SK-N-SH (cell line): ENCODE measurements at regions not wholly inside any gene's neighbourhood (a gene's known extent, or its start where the extent isn't known, plus 50 kb on each side); places are given as distances from the start of the nearest gene placed in this dataset.

ENCODE experiments used
- CTCF ChIA-PET: fragments of 300-600, 350-600 bp; formaldehyde crosslinking; extraction: SDS; loops from one replicate; lab custom pipeline; 2021; lab: Yijun Ruan, JAX
- POLR2A ChIA-PET: fragments of 350-600 bp; sonication (Branson Sonifier 250); formaldehyde crosslinking; extraction: SDS; loops from one replicate; lab custom pipeline; 2020; ENCODE audit warnings: antibody characterized with exemption, inconsistent platforms; lab: Yijun Ruan, JAX
- DNase-seq: peaks from one replicate; pipeline ENCODE4 v3.0.0; 2012
- H2AFZ ChIP-seq: fragments of 200-600 bp; sonication (generic); 2 replicates; pipeline ENCODE4 v1.8.1; 2016; ENCODE audit warnings: antibody characterized with exemption, mild to moderate bottlenecking, low read depth
- H3F3A ChIP-seq: fragments of 200-600 bp; sonication (generic); replicated peaks from 2 replicates; pipeline ENCODE3; 2016; ENCODE audit warnings: antibody characterized with exemption, mild to moderate bottlenecking; ENCODE audit not compliant: insufficient read depth
- H3K27ac ChIP-seq, 2 experiments: fragments of 200-500 bp in 1 of 2; fragments of 200-600 bp in 1 of 2; sonication (Bioruptor generic) in 1 of 2; sonication (generic), shearing (Covaris generic) in 1 of 2; 2 replicates each; pipeline versions ENCODE4 v1.5.1 to v1.6.1; 2014 to 2016; ENCODE audit warnings: low read depth in 2 of 2, inconsistent platforms in 1 of 2, low read length in 1 of 2, mild to moderate bottlenecking in 1 of 2, mixed read lengths in 1 of 2
- H3K27me3 ChIP-seq: fragments of 200-600 bp; sonication (generic), shearing (Covaris generic); 2 replicates; pipeline ENCODE4 v1.6.1; 2016; ENCODE audit warnings: mixed run types; ENCODE audit not compliant: insufficient read depth
- H3K36me3 ChIP-seq, 2 experiments: fragments of 200-500 bp in 1 of 2; fragments of 200-600 bp in 1 of 2; sonication (Bioruptor generic) in 1 of 2; sonication (generic) in 1 of 2; replicated peaks in 1 of 2; 2 replicates each; pipeline versions ENCODE3 to v1.5.1; 2014 to 2016; ENCODE audit warnings: low read length in 1 of 2, mild to moderate bottlenecking in 1 of 2; ENCODE audit not compliant: insufficient read depth in 2 of 2, control insufficient read depth in 1 of 2
- H3K4me1 ChIP-seq, 2 experiments: fragments of 200-500 bp in 1 of 2; fragments of 200-600 bp in 1 of 2; sonication (Bioruptor generic) in 1 of 2; sonication (generic), shearing (Covaris generic) in 1 of 2; 2 replicates each; pipeline versions ENCODE4 v1.5.1 to v1.6.1; 2014 to 2016; ENCODE audit warnings: low read depth in 1 of 2, low read length in 1 of 2, mixed run types in 1 of 2; ENCODE audit not compliant: insufficient read depth in 2 of 2, control insufficient read depth in 1 of 2
- H3K4me2 ChIP-seq: fragments of 200-600 bp; sonication (generic), shearing (Covaris generic); 2 replicates; pipeline ENCODE4 v1.6.1; 2017; ENCODE audit warnings: mixed run types
- H3K4me3 ChIP-seq, 2 experiments: fragments of 200-500 bp in 1 of 2; fragments of 200-600 bp in 1 of 2; sonication (Bioruptor generic) in 1 of 2; sonication (generic), shearing (Covaris generic) in 1 of 2; 2 replicates each; pipeline versions ENCODE4 v1.5.1 to v1.8.1; 2014 to 2016; ENCODE audit warnings: low read depth in 2 of 2, inconsistent platforms in 1 of 2, low read length in 1 of 2, mild to moderate bottlenecking in 1 of 2, mixed read lengths in 1 of 2, moderate library complexity in 1 of 2
- H3K79me2 ChIP-seq: fragments of 200-600 bp; sonication (generic); 2 replicates; pipeline ENCODE4 v1.8.1; 2017; ENCODE audit warnings: mild to moderate bottlenecking; ENCODE audit not compliant: insufficient read depth
- H3K9ac ChIP-seq: fragments of 200-600 bp; sonication (generic); 2 replicates; pipeline ENCODE4 v1.6.1; 2017; ENCODE audit warnings: mixed run types
- H3K9me2 ChIP-seq: fragments of 200-600 bp; sonication (generic); 2 replicates; pipeline ENCODE4 v1.6.1; 2017; ENCODE audit warnings: mixed run types
- H3K9me3 ChIP-seq: fragments of 200-600 bp; sonication (generic); 2 replicates; pipeline ENCODE4 v1.6.1; 2017; ENCODE audit warnings: mixed run types, mild to moderate bottlenecking, moderate library complexity
- H4K20me1 ChIP-seq: fragments of 200-600 bp; sonication (generic); 2 replicates; pipeline ENCODE4 v1.6.1; 2017; ENCODE audit warnings: mild to moderate bottlenecking, mixed run types; ENCODE audit not compliant: insufficient read depth
- CHD2 ChIP-seq: fragments of 150-350 bp; IDR thresholded peaks from 2 replicates; pipeline ENCODE4 v1.6.1; 2018; ENCODE audit warnings: low read length; ENCODE audit not compliant: partially characterized antibody
- EZH2phosphoT487 ChIP-seq: fragments of 200-600 bp; sonication (generic); IDR thresholded peaks from 2 replicates; pipeline ENCODE4 v1.6.1; 2017; ENCODE audit warnings: low read depth, mixed run types, mild to moderate bottlenecking, antibody characterized with exemption, moderate library complexity, borderline replicate concordance
- FOSL2 ChIP-seq: IDR thresholded peaks from 2 replicates; pipeline ENCODE4 v1.4.0; 2012; ENCODE audit warnings: low read depth, mild to moderate bottlenecking, moderate library complexity, borderline replicate concordance
- FOXM1 ChIP-seq: IDR thresholded peaks from 2 replicates; pipeline ENCODE4 v1.4.0; 2012; ENCODE audit warnings: low read depth, mild to moderate bottlenecking
- GABPA ChIP-seq: IDR thresholded peaks from 2 replicates; pipeline ENCODE4 v1.4.0; 2012; ENCODE audit warnings: low read depth, mild to moderate bottlenecking
- GATA2 ChIP-seq: sonication (generic); formaldehyde crosslinking; IDR thresholded peaks from 2 replicates; pipeline ENCODE4 v1.5.0; 2020; ENCODE audit warnings: mild to moderate bottlenecking, missing genetic modification reagents
- JUND ChIP-seq: IDR thresholded peaks from 2 replicates; pipeline ENCODE4 v1.4.0; 2012
- MXI1 ChIP-seq: IDR thresholded peaks from 2 replicates; pipeline ENCODE4 v1.6.1; 2012; ENCODE audit warnings: mild to moderate bottlenecking, low read depth, low read length, improper control_type of control experiment
- NFIC ChIP-seq: IDR thresholded peaks from 2 replicates; pipeline ENCODE4 v1.4.0; 2012; ENCODE audit warnings: borderline replicate concordance
- RCOR1 ChIP-seq: fragments of 150-350 bp; IDR thresholded peaks from 2 replicates; pipeline ENCODE4 v1.6.1; 2017; ENCODE audit warnings: antibody characterized with exemption, low read length
- RFX5 ChIP-seq: IDR thresholded peaks from 2 replicates; pipeline ENCODE4 v1.6.1; 2012; ENCODE audit warnings: mild to moderate bottlenecking, improper control_type of control experiment, low read length
- RXRA ChIP-seq: IDR thresholded peaks from 2 replicates; pipeline ENCODE4 v1.4.0; 2012; ENCODE audit warnings: low read depth, mild to moderate bottlenecking, borderline replicate concordance
- SIN3A ChIP-seq: IDR thresholded peaks from 2 replicates; pipeline ENCODE4 v1.6.1; 2012; ENCODE audit warnings: low read depth, mild to moderate bottlenecking, low read length, moderate library complexity, borderline replicate concordance
- TAF1 ChIP-seq: IDR thresholded peaks from 2 replicates; pipeline ENCODE4 v1.6.1; 2012; ENCODE audit warnings: low read depth, mild to moderate bottlenecking, low read length, moderate library complexity, borderline replicate concordance
- TCF12 ChIP-seq: IDR thresholded peaks from 2 replicates; pipeline ENCODE4 v1.4.0; 2012
- YY1 ChIP-seq: IDR thresholded peaks from 2 replicates; pipeline ENCODE4 v1.4.0; 2012; ENCODE audit warnings: low read depth, mild to moderate bottlenecking
- WGBS: methylation state at CpG from one replicate; pipeline ENCODE4 v1.1.6; 2017; ENCODE audit warnings: low lambda C conversion rate; 5-methylcytosine and 5-hydroxymethylcytosine counted together
- TF ChIP-seq, protein P1 (sequence below): IDR thresholded peaks from 2 replicates; pipeline ENCODE4 v1.6.1; 2012; ENCODE audit warnings: mild to moderate bottlenecking, low read depth, low read length, moderate library complexity
- TF ChIP-seq, protein P2 (sequence below): IDR thresholded peaks from 2 replicates; pipeline ENCODE4 v1.4.0; 2012; ENCODE audit warnings: low read depth, borderline replicate concordance
- TF ChIP-seq, protein P3 (sequence below): IDR thresholded peaks from 2 replicates; pipeline ENCODE4 v1.4.0; 2012; ENCODE audit warnings: low read depth

DNA sequence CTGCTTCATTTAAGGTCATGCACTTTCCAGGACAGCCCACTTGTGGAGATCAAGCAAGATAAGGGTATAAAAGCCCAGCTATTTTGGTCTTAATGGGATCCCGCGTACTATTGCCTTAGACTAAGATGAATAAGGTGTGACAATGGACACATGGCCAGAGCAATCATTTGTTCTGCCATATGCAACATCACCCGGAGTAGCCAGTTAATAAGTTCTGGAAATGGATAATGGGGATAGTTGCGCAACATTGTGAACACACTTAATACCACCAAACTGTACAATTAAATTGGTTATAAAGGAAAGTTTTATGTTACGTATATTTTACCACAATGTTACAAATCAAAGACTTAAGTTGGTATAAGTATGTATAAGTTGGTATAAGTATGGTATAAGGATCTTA, 674.5 kb downstream of the HDGFL1 start:
- Histone ChIP-seq H3K27ac (peak overlapping the region in 1 of 2 experiments; percentile 99; a peak in 1 of 4 replicates), H2AFZ (no peak overlapping the region), H4K20me1 (no peaks in the 10 kb centered on the region), H3K4me2 (no peak overlapping the region), H3K27me3 (no peaks in the 10 kb centered on the region), H3K36me3 (no peaks in the 10 kb centered on the region), H3F3A (no peaks in the 10 kb centered on the region), H3K9ac (no peak overlapping the region), H3K79me2 (no peaks in the 10 kb centered on the region), H3K4me3 (no peak overlapping the region), H3K9me3 (no peaks in the 10 kb centered on the region), H3K4me1 (peaks cover 0 to 6% of the 10 kb centered on the region in 2 experiments; a peak in 2 of 4 replicates), H3K9me2 (no peaks in the 10 kb centered on the region)
- ChIA-PET CTCF (no interaction called here), POLR2A (no interaction called here)
- WGBS: 76% methylated on average over 5 of the region's 5 CpGs
- TF ChIP-seq YY1 (no peak), TAF1 (no peak), FOXM1 (no peak), FOSL2 (no peak), RFX5 (no peak), NFIC (no peak), MXI1 (no peak), CHD2 (no peak), SIN3A (no peak)
- TF ChIP-seq, protein P1, sequence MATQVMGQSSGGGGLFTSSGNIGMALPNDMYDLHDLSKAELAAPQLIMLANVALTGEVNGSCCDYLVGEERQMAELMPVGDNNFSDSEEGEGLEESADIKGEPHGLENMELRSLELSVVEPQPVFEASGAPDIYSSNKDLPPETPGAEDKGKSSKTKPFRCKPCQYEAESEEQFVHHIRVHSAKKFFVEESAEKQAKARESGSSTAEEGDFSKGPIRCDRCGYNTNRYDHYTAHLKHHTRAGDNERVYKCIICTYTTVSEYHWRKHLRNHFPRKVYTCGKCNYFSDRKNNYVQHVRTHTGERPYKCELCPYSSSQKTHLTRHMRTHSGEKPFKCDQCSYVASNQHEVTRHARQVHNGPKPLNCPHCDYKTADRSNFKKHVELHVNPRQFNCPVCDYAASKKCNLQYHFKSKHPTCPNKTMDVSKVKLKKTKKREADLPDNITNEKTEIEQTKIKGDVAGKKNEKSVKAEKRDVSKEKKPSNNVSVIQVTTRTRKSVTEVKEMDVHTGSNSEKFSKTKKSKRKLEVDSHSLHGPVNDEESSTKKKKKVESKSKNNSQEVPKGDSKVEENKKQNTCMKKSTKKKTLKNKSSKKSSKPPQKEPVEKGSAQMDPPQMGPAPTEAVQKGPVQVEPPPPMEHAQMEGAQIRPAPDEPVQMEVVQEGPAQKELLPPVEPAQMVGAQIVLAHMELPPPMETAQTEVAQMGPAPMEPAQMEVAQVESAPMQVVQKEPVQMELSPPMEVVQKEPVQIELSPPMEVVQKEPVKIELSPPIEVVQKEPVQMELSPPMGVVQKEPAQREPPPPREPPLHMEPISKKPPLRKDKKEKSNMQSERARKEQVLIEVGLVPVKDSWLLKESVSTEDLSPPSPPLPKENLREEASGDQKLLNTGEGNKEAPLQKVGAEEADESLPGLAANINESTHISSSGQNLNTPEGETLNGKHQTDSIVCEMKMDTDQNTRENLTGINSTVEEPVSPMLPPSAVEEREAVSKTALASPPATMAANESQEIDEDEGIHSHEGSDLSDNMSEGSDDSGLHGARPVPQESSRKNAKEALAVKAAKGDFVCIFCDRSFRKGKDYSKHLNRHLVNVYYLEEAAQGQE: no peak
- TF ChIP-seq, protein P2, sequence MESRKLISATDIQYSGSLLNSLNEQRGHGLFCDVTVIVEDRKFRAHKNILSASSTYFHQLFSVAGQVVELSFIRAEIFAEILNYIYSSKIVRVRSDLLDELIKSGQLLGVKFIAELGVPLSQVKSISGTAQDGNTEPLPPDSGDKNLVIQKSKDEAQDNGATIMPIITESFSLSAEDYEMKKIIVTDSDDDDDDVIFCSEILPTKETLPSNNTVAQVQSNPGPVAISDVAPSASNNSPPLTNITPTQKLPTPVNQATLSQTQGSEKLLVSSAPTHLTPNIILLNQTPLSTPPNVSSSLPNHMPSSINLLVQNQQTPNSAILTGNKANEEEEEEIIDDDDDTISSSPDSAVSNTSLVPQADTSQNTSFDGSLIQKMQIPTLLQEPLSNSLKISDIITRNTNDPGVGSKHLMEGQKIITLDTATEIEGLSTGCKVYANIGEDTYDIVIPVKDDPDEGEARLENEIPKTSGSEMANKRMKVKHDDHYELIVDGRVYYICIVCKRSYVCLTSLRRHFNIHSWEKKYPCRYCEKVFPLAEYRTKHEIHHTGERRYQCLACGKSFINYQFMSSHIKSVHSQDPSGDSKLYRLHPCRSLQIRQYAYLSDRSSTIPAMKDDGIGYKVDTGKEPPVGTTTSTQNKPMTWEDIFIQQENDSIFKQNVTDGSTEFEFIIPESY: no peak
- TF ChIP-seq, protein P3, sequence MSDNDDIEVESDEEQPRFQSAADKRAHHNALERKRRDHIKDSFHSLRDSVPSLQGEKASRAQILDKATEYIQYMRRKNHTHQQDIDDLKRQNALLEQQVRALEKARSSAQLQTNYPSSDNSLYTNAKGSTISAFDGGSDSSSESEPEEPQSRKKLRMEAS: no peak
- no peak for DNase-seq

DNA sequence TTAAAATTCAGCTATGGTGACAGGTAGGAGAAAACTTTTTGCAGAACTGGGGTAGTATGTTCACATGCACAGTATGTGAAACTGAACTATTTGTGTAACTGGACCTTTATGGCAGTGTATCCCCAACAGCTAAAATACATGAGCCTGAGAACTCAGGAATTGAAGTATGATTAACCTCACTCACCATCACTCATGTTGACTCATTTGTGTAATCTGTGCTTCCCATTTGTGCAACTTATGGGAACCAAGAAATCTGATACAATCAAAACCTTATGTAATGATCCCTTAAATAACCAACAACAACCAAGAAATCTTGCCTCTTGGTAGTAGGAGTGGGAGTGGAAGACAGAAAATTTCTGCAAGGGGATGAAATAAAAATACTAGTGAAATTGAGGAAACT, 674.9 kb downstream of the HDGFL1 start:
- Histone ChIP-seq H3F3A (no peaks in the 10 kb centered on the region), H3K27ac (peak overlapping the region in 1 of 2 experiments; percentile 99; a peak in 2 of 4 replicates), H3K4me2 (no peak overlapping the region), H3K4me1 (peaks cover 0 to 6% of the 10 kb centered on the region in 2 experiments; a peak in 2 of 4 replicates), H4K20me1 (no peaks in the 10 kb centered on the region), H3K9me3 (no peaks in the 10 kb centered on the region), H3K9ac (no peak overlapping the region), H2AFZ (no peak overlapping the region), H3K4me3 (no peak overlapping the region), H3K36me3 (peaks cover 0 to 2% of the 10 kb centered on the region in 2 experiments), H3K27me3 (no peaks in the 10 kb centered on the region), H3K9me2 (no peaks in the 10 kb centered on the region), H3K79me2 (no peaks in the 10 kb centered on the region)
- CTCF ChIA-PET: no interaction called here
- no peak for TF ChIP-seq GABPA
- TF ChIP-seq RCOR1: no peak
- no peak for TF ChIP-seq YY1
- no peak for TF ChIP-seq RXRA
- no peak for TF ChIP-seq NFIC
- TF ChIP-seq FOXM1: no peak
- TF ChIP-seq GATA2 (CRISPR knock-in tag): no peak
- no peak for TF ChIP-seq EZH2phosphoT487
- TF ChIP-seq TCF12: no peak
- TF ChIP-seq JUND: no peak
- POLR2A ChIA-PET: no interaction called here
- DNase-seq: no peak
